H1 (cell line): ENCODE measurements at regions not wholly inside any gene's neighbourhood (a gene's known extent, or its start where the extent isn't known, plus 50 kb on each side); places are given as distances from the start of the nearest gene placed in this dataset.

Experiments
- BACH1 ChIP-seq: IDR thresholded peaks from 2 replicates; pipeline ENCODE4 v1.6.1; 2012; ENCODE audit warnings: low read length, improper control_type of control experiment
- CHD1 ChIP-seq: IDR thresholded peaks from 2 replicates; pipeline ENCODE4 v1.6.1; 2012; ENCODE audit warnings: low read depth, low read length, improper control_type of control experiment
- KDM1A ChIP-seq: fragments of 200-600, 300-600 bp; sonication (generic); IDR thresholded peaks from 2 replicates; pipeline ENCODE4 v1.7.1; 2016; ENCODE audit warnings: mild to moderate bottlenecking, low read length, borderline replicate concordance
- POLR2A ChIP-seq, 2 experiments: IDR thresholded peaks; 1 replicate in 1 of 2; 2 replicates in 1 of 2; pipeline ENCODE4 v1.6.1; 2011; ENCODE audit warnings: low read depth in 2 of 2, low read length in 2 of 2, mild to moderate bottlenecking in 2 of 2; ENCODE audit errors: control extremely low read depth in 1 of 2
- POLR2AphosphoS5 ChIP-seq: IDR thresholded peaks from 2 replicates; pipeline ENCODE4 v1.6.1; 2011; ENCODE audit warnings: low read depth, low read length
- RAD21 ChIP-seq, 2 experiments: IDR thresholded peaks in 1 of 2; conservative IDR thresholded peaks in 1 of 2; 2 replicates each; pipeline ENCODE4 v1.6.1; 2011; ENCODE audit warnings: low read depth in 2 of 2, low read length in 2 of 2, improper control_type of control experiment in 1 of 2, inconsistent platforms in 1 of 2, mild to moderate bottlenecking in 1 of 2, moderate library complexity in 1 of 2
- RFX5 ChIP-seq: IDR thresholded peaks from 2 replicates; pipeline ENCODE4 v1.6.1; 2011; ENCODE audit warnings: low read depth, low read length, improper control_type of control experiment, borderline replicate concordance
- SUZ12 ChIP-seq: fragments of 200-600 bp; sonication (generic); IDR thresholded peaks from 2 replicates; pipeline ENCODE4 v1.6.1; 2012; ENCODE audit warnings: mild to moderate bottlenecking, inconsistent platforms, low read length, moderate library complexity, mixed read lengths
- TAF7 ChIP-seq: optimal IDR thresholded peaks from 2 replicates; pipeline ENCODE3; 2011; ENCODE audit warnings: low read depth, mild to moderate bottlenecking, inconsistent platforms, low read length, moderate library complexity, borderline replicate concordance
- TF ChIP-seq, protein P1 (sequence below), 3 experiments: IDR thresholded peaks; 1 replicate in 2 of 3; 2 replicates in 1 of 3; pipeline versions ENCODE4 v1.5.1 to v1.6.1; 2011; ENCODE audit warnings: low read length in 3 of 3, mild to moderate bottlenecking in 3 of 3, inconsistent platforms in 2 of 3, low read depth in 1 of 3, moderate library complexity in 1 of 3; ENCODE audit not compliant: insufficient read depth in 1 of 3; ENCODE audit errors: control extremely low read depth in 1 of 3
- TF ChIP-seq, protein P2 (sequence below): IDR thresholded peaks from 2 replicates; pipeline ENCODE4 v1.6.1; 2012; ENCODE audit warnings: low read length, inconsistent platforms

DNA sequence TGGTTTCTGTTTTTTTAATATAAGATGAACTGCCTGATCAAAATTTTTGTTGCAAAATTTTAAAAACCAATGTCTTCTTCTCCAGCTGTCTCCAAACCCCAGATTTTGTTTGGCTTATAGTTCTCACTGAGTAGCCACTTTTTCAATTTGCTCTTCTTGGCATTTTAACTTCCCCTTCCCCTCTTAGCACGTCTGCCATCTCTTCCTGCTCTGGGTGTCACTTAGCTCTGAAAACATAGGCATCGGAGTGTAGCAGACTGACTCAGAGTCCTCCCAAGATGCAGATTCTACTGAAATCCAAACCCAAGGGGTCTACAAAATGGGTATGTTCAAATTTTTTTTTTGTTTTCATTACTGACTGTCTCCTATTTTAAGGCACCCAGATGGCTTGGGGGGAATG lies 270.3 kb upstream of the KIRREL3 start:
- no peak for TF ChIP-seq BACH1
- TF ChIP-seq, protein P1, sequence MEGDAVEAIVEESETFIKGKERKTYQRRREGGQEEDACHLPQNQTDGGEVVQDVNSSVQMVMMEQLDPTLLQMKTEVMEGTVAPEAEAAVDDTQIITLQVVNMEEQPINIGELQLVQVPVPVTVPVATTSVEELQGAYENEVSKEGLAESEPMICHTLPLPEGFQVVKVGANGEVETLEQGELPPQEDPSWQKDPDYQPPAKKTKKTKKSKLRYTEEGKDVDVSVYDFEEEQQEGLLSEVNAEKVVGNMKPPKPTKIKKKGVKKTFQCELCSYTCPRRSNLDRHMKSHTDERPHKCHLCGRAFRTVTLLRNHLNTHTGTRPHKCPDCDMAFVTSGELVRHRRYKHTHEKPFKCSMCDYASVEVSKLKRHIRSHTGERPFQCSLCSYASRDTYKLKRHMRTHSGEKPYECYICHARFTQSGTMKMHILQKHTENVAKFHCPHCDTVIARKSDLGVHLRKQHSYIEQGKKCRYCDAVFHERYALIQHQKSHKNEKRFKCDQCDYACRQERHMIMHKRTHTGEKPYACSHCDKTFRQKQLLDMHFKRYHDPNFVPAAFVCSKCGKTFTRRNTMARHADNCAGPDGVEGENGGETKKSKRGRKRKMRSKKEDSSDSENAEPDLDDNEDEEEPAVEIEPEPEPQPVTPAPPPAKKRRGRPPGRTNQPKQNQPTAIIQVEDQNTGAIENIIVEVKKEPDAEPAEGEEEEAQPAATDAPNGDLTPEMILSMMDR (IDR thresholded peaks at IDR 0.05; ENCODE audit: control extremely low read depth in 1 of 3, insufficient read depth in 1 of 3, low read depth in 1 of 3, low read length in 3 of 3): no peak
- no peak for TF ChIP-seq TAF7
- TF ChIP-seq RFX5: no peak
- TF ChIP-seq RAD21 (IDR thresholded peaks at IDR 0.05 in 1 of 2, conservative IDR thresholded peaks at IDR 0.05 in 1 of 2; ENCODE audit: low read depth in 2 of 2, low read length in 2 of 2): no peak
- TF ChIP-seq POLR2AphosphoS5: no peak
- TF ChIP-seq, protein P2, sequence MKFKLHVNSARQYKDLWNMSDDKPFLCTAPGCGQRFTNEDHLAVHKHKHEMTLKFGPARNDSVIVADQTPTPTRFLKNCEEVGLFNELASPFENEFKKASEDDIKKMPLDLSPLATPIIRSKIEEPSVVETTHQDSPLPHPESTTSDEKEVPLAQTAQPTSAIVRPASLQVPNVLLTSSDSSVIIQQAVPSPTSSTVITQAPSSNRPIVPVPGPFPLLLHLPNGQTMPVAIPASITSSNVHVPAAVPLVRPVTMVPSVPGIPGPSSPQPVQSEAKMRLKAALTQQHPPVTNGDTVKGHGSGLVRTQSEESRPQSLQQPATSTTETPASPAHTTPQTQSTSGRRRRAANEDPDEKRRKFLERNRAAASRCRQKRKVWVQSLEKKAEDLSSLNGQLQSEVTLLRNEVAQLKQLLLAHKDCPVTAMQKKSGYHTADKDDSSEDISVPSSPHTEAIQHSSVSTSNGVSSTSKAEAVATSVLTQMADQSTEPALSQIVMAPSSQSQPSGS: no peak
- TF ChIP-seq CHD1: no peak
- no peak for TF ChIP-seq SUZ12
- TF ChIP-seq KDM1A: no peak
- TF ChIP-seq POLR2A (IDR thresholded peaks at IDR 0.05; ENCODE audit: control extremely low read depth in 1 of 2, low read depth in 2 of 2, low read length in 2 of 2): no peak
